Activated T-helper 1 cell treated with Interleukin-2 at 50 U/mL for 16 hours (primary cell): ENCODE measurements at regions not wholly inside any gene's neighbourhood (a gene's known extent, or its start where the extent isn't known, plus 50 kb on each side); places are given as distances from the start of the nearest gene placed in this dataset.
"Not testable (repeated sequence)": the region's sequence is repeated elsewhere in the genome, so short reads cannot be mapped to it uniquely, and the experiment has no call there.

Source experiments
- DNase-seq: peaks from one replicate; pipeline ENCODE4 v3.0.0-alpha.2; 2020; ENCODE audit warnings: low read depth

DNA sequence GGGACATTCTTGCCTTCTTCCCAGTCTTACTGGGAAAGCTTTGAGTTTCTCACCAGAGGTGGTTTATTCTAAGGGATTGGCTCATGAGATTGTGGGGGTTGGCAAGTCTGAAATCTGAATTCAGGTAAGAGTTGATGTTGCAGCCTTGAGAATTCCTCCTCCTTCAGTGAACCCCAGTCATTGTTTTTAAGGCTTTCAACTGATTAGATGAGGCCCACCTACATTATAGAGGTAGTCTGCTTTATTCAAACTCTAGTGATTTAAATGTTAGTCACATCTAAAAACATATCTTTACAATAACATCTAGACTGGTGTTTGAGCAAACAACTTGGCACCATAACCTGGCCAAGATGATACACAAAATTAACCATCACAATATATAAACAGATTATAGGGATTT, 156.5 kb upstream of the MED14 start:
- no peak for DNase-seq

DNA sequence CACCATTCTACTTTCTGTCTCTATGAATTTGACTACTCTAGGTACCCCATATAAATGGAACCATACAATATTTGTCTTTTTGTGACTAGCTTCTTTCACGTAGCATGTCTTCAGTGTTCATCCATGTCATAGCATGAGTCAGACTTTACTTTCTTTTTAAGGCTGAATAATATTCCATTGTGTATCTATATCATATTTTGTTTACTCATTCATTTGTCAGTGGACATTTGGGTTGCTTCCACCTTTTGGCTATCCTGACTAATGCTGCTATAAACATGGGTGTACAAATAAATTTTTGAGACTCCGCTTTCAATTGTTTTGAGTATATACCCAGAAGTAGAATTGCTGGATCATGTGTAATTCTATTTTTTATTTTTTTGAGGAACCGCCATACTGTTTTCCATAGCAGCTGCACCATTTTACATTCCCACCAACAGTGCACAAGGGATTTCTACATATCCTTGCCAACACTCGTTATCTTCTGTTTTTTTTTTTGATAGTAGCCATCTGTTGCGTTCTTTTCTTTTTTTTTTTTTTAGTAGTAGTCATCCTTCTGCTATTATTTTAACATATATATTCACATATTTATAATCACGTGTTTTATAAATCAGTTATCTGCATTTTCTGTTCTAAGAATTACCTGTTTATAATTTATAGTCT, 158.0 kb upstream of the MED14 start:
- DNase-seq: no peak

DNA sequence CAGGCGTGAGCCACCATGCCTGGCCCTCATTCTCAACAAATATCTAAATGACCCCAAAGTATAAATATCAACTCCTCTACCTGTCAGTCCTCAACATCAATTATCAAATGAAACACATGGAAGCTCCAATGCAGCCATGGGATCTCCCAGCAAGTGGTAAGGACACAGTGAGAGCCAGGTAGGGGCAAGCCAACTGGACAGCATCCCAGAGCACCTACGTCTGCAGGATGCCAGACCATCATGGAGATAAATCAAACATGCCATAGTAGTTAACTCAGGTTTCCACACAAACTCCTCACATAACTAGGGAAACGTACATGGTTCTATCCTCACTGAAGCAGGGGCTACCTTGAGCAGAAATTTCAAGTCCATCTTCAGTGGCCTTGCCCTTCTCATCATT, 159.9 kb upstream of the MED14 start:
- no peak for DNase-seq

DNA sequence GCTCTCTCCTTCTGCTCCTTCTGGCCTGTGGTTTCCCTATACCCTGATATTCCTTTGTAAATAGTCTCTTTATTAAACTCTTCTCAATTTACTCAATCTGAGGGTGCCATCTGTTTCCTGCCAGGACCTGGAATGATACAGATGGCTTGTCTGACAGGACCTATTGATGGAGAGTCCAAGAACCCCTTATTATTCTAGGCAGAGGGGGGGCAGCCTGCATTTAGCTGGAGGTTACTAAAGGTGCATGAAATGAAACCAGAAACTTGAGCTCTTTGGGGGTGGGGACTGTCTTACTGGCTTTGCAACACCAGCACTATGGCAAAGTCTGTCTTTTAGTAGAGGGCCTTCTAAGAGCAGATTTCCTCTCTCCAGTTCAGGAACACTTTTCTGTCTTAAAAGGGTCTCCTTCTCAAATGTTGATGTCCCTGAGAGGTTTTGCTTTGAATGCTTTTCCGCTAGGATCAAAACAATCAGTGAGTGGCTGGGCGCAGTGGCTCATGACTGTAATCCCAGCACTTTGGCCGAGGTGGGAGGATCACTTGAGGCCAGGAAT, 162.5 kb upstream of the MED14 start:
- no peak for DNase-seq

DNA sequence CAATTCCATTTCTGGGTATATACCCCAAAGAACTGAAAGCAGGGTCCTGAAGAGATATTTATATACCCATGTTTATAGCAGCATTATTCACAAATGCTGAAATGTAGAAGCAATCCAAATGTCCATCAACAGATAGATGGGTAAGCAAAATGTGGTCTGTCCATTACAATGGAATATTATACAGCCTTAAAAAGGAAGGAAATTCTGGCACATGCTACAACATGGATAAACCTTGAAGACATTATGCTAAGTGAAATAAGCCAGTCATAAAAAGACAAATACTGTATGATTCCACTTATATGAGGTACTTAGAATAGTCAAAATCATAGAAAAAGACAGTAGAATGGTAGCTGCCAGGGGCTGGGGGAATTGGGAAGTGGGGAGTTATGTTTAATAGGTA, 169.4 kb upstream of the MED14 start:
- DNase-seq: not testable (repeated sequence)

DNA sequence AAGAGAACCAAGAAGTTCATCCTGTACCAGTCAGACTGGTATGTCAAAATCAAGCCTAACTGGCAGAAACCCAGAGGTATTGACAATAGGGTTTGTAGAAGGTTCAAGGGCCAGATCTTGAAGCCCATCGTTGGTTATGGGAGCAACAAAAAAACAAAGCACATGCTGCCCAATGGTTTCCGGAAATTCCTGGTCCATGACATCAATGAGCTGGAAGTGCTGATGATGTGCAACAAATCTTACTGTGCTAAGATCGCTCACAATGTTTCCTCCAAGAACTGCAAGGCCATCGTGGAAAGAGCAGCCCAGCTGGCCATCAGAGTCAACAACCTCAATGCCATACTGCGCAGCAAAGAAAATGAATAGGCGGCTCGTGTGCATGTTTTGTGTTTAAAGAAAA, 172.7 kb upstream of the MED14 start:
- no peak for DNase-seq

DNA sequence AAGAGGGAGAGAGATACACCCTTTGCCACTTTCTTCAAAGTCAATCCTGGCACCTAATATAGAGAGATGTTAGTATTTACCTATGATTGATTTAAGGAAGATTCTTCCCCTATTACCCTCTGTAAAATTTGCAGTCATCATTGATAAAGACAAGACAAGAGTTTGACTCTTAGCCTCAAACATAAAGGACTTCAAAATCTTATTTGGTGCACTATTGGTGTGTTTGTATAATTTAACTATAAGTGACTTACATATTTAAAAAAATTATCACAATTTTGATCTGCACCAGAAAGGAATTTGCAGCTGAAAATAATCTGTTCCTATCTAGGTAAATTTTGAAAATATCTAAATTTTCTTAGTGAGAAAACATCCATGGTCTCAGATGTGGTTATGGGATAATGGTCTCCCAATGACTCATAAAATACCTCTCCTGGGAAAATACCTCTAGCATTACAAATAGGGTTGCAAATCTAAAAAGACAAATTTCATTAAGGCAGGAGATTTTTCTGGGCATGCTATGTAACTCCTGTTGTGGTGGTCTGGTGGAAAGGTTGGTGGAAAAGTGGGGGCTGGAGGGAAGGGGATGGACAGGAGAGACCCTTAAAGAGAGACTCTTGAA, 173.6 kb upstream of the MED14 start:
- DNase-seq: no peak

DNA sequence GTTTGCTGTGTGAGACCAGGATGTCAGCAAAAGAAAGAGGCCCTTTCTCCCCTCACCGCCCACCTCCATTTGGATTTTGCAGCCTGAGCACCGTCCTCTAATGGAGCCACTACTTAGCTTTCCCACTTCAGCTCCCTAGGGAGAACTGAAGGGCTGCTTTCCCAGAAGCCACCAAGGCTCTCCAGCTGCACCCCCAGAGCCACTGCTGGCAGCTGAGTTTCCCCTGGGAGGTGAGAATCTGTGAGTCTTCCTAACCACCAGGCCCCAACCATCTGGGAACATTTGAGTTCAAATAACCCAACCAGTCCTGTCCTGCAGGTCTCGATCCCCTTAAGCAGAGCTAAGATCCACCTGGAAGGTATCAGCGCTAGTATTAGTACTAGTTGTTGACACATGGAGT, 173.1 kb upstream of the USP9X start:
- DNase-seq: no peak

DNA sequence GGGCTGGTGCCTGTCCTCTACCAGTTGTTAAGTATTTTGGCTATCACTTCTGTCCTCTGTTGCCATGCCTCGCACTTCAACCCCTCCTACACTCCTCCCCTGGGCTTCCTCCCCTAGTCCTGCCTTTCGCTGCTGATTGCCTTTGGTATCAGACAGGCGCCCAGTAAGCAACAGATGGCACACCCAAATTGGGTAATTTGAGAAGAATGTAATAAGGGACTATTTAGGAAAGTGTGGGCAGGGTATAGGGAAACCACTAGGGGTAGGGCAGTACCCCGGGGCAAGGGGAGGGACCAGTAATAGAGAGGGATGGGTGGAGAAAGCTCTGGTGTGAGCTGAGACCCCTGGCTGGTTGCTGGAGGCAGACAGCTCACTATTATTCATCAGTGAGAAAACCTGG, 172.7 kb upstream of the USP9X start:
- DNase-seq: no peak

DNA sequence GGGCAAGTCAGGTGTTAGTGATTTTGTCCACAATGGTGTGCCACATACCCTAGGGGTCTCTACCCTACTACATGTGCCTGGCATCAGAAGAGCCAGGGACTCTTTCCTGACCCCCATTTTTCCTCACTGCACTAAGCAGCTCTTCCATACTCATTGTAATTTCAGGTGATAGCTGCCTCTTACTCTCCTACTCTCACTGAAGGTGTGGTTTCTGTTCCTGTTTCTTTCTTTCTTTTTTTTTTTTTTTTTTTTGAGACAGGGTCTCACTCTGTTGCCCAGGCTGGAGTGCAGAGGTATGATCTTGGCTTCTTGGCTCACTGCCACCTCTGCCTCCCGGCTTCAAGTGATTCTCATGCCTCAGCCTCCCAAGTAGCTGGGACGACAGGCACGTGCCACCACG, 164.9 kb upstream of the USP9X start:
- DNase-seq: no peak

DNA sequence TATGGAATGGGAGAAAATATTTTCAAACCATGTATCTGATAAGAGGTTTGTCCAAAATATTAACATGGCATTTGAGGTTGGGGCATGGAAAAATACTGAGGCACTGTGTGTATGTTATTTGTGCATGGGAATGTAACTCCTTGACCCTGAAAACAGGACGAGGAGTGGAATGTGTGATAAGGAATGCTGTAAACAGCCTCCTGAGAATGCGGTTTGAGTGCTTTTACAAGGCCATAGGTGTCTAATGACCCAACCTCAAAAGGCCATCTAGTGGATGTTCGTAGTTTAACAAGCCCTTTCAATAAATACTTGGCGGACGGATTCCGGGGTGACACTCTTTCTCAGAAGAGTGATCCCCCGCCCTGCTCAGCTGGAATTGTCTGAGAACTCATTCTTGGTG, 162.9 kb upstream of the USP9X start:
- DNase-seq: no peak

DNA sequence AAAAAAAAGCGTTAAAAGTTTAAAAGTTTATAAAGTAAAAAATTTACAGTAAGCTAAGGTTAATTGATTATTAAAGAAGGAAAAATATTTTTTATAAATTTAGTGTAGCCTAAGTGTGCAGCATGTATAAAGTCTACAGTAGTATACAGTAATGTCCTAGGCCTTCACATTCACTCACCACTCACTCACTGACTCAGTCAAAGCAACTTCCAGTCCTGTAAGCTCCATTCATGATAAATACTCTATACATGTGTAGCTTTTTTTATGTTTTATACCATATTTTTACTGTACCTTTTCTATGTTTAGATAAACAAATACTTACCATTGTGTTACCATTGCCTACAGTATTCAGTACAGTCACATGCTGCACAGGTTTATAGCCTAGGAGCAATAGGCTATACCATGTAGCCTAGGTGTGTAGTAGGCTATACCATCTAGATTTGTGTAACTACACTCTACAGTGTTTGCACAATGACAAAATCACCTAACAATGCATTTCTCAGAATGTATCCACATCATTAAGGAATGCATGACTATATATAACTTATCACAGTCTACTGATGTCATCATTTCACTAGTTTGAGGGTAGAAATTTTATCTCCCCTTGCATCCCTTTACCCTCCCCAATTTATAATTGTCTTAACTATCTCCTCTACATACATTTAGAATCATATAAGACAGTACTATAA, 158.4 kb upstream of the USP9X start:
- not testable (repeated sequence) for DNase-seq

DNA sequence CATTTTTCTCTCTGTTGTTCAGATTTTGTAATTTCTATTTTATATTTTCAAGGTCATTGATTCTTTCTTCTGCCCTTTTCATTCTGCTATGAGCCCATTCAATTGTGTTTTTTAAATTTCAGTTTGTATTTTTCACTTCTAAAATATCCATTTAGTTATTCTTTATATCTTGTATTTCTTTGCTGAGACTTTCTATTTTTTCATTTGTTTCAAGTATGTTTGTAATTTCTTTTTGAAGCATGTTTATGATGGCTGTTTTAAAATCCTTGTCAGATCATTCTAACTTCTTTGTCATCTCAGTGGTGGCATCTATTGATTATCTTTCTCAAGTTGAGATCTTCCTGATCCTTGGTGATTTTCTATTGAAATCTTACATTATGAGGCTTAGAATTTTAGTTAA, 157.2 kb upstream of the USP9X start:
- no peak for DNase-seq

DNA sequence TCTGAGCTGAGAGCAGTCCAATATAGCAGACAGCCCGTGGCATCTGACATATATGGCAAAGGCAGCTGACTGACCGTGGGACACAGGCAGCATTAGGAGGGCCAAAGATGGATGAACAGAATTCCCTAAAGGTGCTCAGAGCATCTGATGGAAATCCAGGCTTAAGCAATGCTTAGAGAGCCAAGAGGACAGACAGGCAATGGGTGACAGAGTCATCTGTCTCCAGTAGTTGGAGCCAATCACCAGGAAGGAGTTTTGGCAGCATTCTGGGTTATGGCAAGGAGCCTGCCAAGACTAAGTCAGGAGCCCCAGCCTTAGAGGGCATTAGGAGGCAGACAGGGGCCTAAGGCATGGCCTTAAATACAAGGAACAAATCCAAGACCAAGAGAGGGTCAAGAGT, 153.3 kb upstream of the USP9X start:
- no peak for DNase-seq

DNA sequence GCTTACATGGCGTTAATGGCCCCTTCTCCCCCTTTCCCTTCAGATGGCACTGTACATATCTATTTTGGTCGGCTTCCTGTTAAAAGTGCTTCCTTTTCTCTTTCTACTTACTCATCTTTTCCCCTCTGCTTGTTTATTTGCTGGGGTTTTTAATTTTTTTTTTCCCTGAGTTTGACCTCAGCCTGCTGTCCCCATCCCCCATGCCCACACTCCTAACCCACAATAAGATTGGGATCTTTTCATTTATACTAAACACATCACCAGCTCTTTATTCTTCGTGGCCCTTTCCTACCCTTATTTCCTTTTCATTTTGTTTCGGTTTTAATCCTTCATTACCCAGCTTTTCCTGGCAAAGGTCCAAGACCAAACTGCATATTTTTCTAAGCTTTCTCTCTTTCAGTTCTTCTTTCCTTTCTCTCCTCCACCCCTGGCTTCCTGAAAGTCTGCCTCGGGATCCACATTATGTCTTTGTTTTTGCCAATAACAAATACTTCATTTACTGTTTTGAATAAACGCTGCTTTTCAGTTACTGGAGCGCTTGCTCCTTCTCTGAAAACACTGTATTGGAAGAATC, 152.0 kb upstream of the USP9X start:
- no peak for DNase-seq

DNA sequence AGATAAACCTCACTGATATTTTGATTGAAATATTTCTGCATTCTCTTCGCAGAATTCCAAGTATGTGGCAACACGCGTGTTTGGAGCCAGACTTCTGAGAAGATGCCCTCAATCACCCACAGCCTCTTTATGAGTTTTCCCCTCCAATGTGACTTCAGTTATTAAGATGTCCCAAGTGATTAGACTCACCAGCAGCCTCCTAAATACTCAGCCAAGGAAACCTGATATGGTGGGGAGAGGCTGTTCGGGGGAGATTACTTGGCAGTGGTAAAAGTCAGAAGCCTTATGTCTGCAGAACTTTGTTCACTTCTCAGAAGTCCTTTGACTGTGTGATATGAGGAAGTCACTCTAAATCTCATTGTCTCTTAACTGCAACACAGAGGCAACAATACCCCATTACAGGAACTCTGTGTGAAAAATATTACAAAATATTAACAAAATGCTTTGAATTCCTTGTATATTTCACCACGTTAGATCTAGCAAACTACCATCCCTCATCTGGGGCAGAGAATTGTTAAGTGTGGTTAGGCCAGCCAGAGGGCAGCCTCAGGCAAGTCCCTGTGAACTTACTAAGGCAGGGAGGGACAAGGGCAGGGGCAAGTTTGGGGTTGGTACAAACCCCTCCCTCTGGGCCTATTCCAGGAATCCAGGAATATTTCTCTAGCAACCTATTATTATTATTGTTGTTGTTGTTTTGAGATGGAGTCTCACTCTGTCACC, 151.4 kb upstream of the USP9X start:
- no peak for DNase-seq

DNA sequence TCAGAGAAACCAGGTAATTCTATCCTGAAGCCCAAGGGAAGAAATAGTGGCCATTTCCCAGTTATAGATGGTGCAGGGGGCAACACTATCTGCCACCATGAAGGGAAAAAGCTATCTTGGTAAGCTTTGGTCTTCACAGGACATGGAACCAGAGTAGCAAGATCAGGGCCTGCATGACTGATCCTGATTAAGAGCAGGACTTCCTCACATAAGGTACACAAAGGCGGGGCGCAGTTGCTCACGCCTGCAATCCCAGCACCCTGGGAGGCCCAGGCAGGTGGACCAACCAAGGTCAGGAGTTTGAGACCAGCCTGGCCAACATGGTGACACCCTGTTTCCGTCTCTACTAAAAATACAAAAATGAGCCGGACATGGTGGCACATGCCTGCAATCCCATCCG, 148.4 kb upstream of the USP9X start:
- DNase-seq: no peak

DNA sequence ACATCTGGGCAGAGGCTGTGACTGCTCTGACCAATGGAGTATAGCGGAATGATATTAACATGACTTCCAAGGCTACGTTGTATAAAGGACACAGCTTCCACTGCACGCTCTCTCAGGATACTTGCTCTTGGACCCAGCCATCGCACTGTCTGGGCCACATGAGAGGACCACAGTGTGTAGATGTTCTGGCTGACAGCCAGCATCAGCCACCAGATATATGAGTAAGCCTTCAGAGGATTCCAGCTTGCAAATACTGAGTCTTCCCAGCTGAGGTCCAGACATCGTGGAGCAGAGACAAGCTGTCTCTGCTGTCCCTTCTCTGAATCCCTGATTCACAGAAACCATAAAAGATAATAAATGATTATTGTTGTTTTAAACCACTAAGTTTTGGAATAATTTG, 146.8 kb upstream of the USP9X start:
- DNase-seq: no peak

DNA sequence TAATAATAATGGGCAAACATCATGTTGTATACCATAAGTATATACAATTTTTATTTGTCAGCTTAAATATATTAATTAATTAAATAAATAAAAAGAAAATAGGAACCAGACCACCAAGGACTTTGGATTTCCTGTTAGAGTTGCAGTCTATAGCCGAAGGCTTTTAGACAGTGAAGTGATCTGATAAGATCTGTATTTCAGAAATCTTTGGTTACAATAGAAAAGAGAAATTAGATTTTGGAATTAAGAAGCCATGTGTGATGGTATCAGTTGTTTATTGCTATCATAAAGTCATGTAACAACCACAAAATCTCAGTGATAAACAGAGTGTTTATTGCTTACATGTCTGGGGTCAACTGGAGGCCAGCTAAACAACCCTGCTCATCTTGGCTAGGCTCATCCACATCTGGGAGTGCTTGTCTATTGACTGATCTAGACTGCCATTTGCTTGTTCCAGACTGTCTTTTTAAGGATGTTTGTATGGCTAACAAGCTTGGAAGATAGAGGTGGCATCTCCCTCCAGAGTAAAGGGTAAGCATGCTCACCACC, 142.1 kb upstream of the USP9X start:
- no peak for DNase-seq

DNA sequence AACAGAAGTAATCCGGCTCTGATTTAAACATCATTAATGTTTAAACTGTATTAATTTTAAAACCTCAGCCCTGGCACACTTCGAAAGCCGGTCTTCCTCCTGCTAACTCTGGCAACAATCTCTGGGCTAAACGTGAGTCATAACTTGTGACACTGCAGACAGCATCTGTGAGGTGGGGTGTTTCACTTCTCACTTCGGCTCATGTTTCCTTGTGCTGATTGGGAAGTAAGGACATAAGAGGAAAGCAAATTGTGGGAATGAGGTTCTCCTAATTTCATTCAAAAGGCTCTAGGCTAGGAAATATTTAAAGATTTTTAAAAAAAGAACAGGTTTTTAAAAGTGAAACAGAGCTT, 139.9 kb upstream of the USP9X start:
- no peak for DNase-seq

DNA sequence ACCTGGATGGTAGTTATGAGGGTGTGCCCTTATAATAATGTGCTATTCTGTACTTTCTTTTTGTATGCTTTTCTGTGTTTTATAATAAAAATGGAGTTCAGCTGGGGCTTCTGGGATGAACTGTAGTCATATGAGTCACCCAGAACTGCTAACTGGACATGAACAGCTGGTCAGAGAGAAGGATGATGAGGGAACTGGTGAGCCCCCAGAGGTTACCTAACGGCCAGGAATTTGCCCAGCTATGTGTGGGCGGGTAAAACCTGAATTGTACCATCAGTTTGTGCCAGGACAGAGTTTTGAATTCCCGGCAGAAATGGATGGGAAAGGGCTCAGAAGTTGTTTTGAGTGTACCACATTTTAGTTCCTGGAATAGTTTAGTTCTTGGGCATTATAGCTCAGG, 138.0 kb upstream of the USP9X start:
- no peak for DNase-seq

DNA sequence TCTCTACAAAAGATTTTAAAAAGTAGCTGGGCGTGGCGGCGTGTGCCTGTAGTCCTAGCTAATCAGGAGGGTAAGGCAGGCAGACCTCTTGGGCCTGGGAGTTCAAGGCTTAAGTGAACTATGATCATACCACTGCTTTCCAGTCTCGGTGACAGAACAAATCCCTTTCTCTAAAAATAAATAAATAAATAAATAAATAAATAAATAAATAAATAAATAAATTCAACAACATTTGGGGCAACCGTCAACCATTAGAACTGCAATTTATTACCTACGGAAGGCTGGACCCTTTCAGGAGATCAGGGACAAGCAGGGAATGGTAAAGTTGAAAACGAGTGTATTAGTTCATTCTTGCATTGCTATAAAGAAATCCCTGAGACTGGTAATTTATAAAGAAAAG, 136.2 kb upstream of the USP9X start:
- no peak for DNase-seq
